Kidney (tissue), 13 donors: ENCODE measurements at regions not wholly inside any gene's neighbourhood (a gene's known extent, or its start where the extent isn't known, plus 50 kb on each side); places are given as distances from the start of the nearest gene placed in this dataset.
A peak's percentile ranks its signal among the peaks of the same experiment; 100 is the strongest.
"Not testable (repeated sequence)": the region's sequence is repeated elsewhere in the genome, so short reads cannot be mapped to it uniquely, and the experiment has no call there.

Experiments used
- DNase-seq, 5 donors: peaks; one replicate each; pipeline ENCODE4 v3.0.0-alpha.2; 2013 to 2020
- FAIRE-seq: peaks from 2 replicates; lab custom pipeline; 2012; peaks lifted over from hg19 to GRCh38; lab: Jason Lieb, UNC
- H3K27ac ChIP-seq, 2 donors: one replicate each; pipeline ENCODE4 v1.7.0; 2013; ENCODE audit warnings: low read depth in 2 of 2, low read length in 2 of 2, inconsistent platforms in 1 of 2
- H3K27me3 ChIP-seq: one replicate; pipeline ENCODE4 v1.7.1; 2013; ENCODE audit warnings: low read length, inconsistent platforms; ENCODE audit not compliant: control insufficient read depth, insufficient read depth
- H3K36me3 ChIP-seq, 3 donors: one replicate each; pipeline versions ENCODE4 v1.7.0 to v1.7.1; 2013; ENCODE audit warnings: low read length in 3 of 3, control low read depth in 1 of 3, inconsistent platforms in 1 of 3; ENCODE audit not compliant: insufficient read depth in 3 of 3, control insufficient read depth in 2 of 3
- H3K4me1 ChIP-seq, 3 donors: one replicate each; pipeline versions ENCODE4 v1.7.0 to v1.7.1; 2013; ENCODE audit warnings: low read length in 3 of 3, inconsistent platforms in 1 of 3, low read depth in 1 of 3; ENCODE audit not compliant: control insufficient read depth in 2 of 3, insufficient read depth in 2 of 3
- H3K4me3 ChIP-seq, 3 donors: one replicate each; pipeline versions ENCODE4 v1.7.0 to v1.8.1; 2013; ENCODE audit warnings: low read length in 3 of 3, control low read depth in 1 of 3, inconsistent platforms in 1 of 3
- H3K9ac ChIP-seq, 3 donors: one replicate each; pipeline versions ENCODE4 v1.7.0 to v1.7.1; 2013; ENCODE audit warnings: low read length in 3 of 3, control low read depth in 1 of 3, inconsistent platforms in 1 of 3
- H3K9me3 ChIP-seq, 3 donors: one replicate each; pipeline versions ENCODE4 v1.7.0 to v1.7.1; 2013; ENCODE audit warnings: low read length in 3 of 3, control low read depth in 1 of 3, inconsistent platforms in 1 of 3; ENCODE audit not compliant: control insufficient read depth in 2 of 3, insufficient read depth in 1 of 3
- intact Hi-C: fragments of 100-400 bp; cut with DNase I; formaldehyde crosslinking; loops from one replicate; pipeline ENCODE4 v1.11.1; 2022
- TF ChIP-seq, protein P1 (sequence below): IDR thresholded peaks from 3 replicates; pipeline ENCODE4 v1.5.1; 2012; ENCODE audit warnings: mild to moderate bottlenecking, moderate library complexity, borderline replicate concordance; ENCODE audit not compliant: insufficient read depth; ENCODE audit errors: extremely low read depth
- donor health status: control.
- donor health status: control.
- donor health status: control.
- donor health status: control.
- donor health status: control.
- donor health status: DM: yes; HTN: yes; CAD: no.
- donor health status: Normal renal cell carcinoma (clear cell type).

DNA sequence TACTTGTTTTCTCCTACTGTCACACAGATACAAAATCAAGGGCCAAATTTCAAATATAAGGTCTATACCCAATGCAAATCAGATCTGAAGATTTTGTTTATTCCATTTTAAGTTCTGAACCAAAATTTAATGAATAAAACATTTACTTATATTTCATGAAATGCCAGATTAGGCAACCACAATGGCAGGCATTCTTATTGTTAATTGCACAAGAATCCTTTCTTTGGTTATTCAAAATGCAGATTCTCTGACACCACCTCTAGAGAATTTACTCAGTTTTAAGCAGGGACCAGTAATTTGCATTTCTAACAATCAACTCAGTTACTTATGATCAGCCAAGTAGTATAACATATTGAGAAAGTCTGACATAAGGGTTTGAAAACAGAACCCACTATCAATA lies 972.4 kb upstream of the ACO1 start:
- DNase-seq: no peak
- no peak overlapping the region for H3K9ac ChIP-seq
- TF ChIP-seq, protein P1, sequence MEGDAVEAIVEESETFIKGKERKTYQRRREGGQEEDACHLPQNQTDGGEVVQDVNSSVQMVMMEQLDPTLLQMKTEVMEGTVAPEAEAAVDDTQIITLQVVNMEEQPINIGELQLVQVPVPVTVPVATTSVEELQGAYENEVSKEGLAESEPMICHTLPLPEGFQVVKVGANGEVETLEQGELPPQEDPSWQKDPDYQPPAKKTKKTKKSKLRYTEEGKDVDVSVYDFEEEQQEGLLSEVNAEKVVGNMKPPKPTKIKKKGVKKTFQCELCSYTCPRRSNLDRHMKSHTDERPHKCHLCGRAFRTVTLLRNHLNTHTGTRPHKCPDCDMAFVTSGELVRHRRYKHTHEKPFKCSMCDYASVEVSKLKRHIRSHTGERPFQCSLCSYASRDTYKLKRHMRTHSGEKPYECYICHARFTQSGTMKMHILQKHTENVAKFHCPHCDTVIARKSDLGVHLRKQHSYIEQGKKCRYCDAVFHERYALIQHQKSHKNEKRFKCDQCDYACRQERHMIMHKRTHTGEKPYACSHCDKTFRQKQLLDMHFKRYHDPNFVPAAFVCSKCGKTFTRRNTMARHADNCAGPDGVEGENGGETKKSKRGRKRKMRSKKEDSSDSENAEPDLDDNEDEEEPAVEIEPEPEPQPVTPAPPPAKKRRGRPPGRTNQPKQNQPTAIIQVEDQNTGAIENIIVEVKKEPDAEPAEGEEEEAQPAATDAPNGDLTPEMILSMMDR: no peak
- no peak overlapping the region for H3K27ac ChIP-seq
- intact Hi-C loops: no loop called here
- H3K4me3 ChIP-seq: no peak overlapping the region
- FAIRE-seq: no peak
- H3K27me3 ChIP-seq: no peaks in the 10 kb centered on the region
- no peaks in the 10 kb centered on the region for H3K4me1 ChIP-seq
- no peaks in the 10 kb centered on the region for H3K9me3 ChIP-seq
- H3K36me3 ChIP-seq: no peaks in the 10 kb centered on the region

DNA sequence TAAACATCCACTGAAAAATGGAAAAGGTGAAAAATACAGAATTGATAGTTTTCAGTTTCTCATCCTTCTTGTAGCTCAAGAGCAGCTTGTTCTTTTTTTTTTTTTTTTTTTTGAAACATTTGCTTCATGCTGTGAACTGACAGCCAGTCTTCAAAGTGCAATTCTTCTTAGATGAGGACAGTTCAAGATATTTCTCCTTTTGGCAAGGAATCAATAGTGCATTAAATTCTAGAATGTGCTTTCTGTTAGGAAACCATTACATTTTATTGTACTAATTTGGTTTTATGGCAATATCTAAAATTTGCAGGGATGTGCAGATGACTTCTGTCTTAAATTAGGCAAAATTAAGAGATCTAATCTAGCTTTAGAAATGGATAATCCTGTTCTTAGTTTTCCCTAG lies 969.3 kb upstream of the ACO1 start:
- Histone ChIP-seq H3K9ac (no peak overlapping the region), H3K4me3 (no peak overlapping the region), H3K27me3 (no peaks in the 10 kb centered on the region), H3K4me1 (no peaks in the 10 kb centered on the region), H3K27ac (no peak overlapping the region), H3K9me3 (no peaks in the 10 kb centered on the region), H3K36me3 (no peaks in the 10 kb centered on the region)
- TF ChIP-seq, protein P1: no peak
- DNase-seq (no peak), FAIRE-seq (no peak)
- intact Hi-C loops: no loop called here

DNA sequence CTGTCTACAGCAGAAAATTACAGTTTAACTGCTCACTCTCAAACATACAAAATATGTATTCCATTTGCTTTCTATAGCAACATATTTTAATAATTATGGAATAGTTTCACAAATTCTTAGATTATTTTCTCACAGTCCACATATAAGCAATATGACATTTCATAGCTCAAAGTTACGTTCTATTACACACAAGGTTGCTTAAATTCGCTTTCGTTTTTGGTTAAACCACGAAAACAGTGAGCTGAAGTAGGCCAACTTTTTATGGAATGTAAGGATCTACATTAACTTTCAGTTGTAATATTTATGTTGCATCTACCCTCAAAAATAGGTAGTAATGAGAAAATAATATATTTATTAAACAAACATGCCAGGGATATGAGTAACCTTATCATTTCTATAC lies 966.0 kb upstream of the ACO1 start:
- H3K4me3 ChIP-seq: no peak overlapping the region
- no peaks in the 10 kb centered on the region for H3K36me3 ChIP-seq
- H3K9ac ChIP-seq: no peak overlapping the region
- DNase-seq (no peak), FAIRE-seq (no peak)
- TF ChIP-seq, protein P1: no peak
- H3K4me1 ChIP-seq: no peaks in the 10 kb centered on the region
- H3K27ac ChIP-seq: no peak overlapping the region
- intact Hi-C loops: no loop called here
- H3K9me3 ChIP-seq: no peaks in the 10 kb centered on the region
- no peaks in the 10 kb centered on the region for H3K27me3 ChIP-seq

DNA sequence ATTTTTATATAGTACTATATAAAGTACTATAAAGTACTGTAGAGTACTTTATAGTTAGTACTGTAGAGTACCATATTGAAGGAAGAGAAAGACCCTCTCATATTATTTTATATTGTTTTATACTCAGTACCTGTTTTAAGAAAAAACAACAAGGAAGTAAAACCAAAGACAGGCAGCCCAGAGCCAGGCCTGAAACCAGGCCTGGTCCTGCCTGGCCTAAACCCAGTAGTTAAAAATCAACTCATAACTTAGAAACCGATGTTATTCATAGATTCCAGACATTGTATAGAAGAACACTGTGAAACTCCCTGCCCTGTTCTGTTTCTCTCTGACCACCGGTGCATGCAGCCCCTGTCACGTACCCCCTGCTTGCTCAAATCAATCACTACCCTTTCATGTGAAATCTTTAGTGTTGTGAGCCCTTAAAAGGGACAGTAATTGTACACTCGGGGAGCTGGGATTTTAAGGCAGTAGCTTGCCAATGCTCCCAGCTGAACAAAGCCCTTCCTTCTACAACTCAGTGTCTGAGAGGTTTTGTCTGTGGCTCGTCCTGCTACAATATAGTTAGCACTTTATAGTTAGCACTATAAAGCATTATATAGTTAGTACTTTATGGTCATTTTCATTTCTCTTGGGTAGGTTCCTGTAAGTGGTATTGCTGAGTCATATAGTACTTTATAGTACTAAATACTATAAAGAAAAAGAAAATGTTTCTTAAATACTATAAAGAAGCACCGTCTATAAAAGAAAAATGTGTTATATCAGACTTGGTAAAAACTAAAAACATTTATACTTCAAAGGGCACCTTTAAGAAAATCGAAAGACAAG lies 940.6 kb upstream of the ACO1 start:
- H3K36me3 ChIP-seq, H3K4me3 ChIP-seq, intact Hi-C loops, H3K27me3 ChIP-seq, H3K9me3 ChIP-seq, H3K4me1 ChIP-seq, FAIRE-seq, H3K9ac ChIP-seq, H3K27ac ChIP-seq: not testable (repeated sequence)
- DNase-seq: peak in 1 of 5 donors; percentile 19
